Smooth muscle cell (in vitro differentiated cells): ENCODE measurements at regions not wholly inside any gene's neighbourhood (a gene's known extent, or its start where the extent isn't known, plus 50 kb on each side); places are given as distances from the start of the nearest gene placed in this dataset.

ENCODE experiments used
- DNase-seq: peaks from one replicate; lab custom pipeline; 2025; ENCODE audit not compliant: unreplicated experiment; lab: John Stamatoyannopoulos, UW
- H2AFZ ChIP-seq: fragments of 200-600 bp; sonication (generic); 2 replicates; pipeline ENCODE4 v1.6.0; 2016; ENCODE audit warnings: antibody characterized with exemption, low read depth, mild to moderate bottlenecking
- H3F3A ChIP-seq: fragments of 200-600 bp; sonication (generic); 2 replicates; pipeline ENCODE4 v1.6.0; 2017; ENCODE audit warnings: antibody characterized with exemption, low read depth
- H3K27ac ChIP-seq: fragments of 200-600 bp; sonication (generic); 2 replicates; pipeline ENCODE4 v1.5.1; 2016; ENCODE audit warnings: low read depth, mild to moderate bottlenecking
- H3K27me3 ChIP-seq: fragments of 200-600 bp; sonication (generic); 2 replicates; pipeline ENCODE4 v1.6.1; 2016; ENCODE audit warnings: low read depth, mild to moderate bottlenecking
- H3K36me3 ChIP-seq: fragments of 200-600 bp; sonication (generic); 2 replicates; pipeline ENCODE4 v1.5.1; 2016; ENCODE audit warnings: low read depth
- H3K4me1 ChIP-seq: fragments of 200-600 bp; sonication (generic); 2 replicates; pipeline ENCODE4 v1.5.1; 2016; ENCODE audit warnings: low read depth
- H3K4me2 ChIP-seq: fragments of 200-600 bp; sonication (generic); 2 replicates; pipeline ENCODE4 v1.6.0; 2016; ENCODE audit warnings: mild to moderate bottlenecking
- H3K4me3 ChIP-seq: fragments of 200-600 bp; sonication (generic); 2 replicates; pipeline ENCODE4 v1.5.1; 2016; ENCODE audit warnings: mild to moderate bottlenecking
- H3K79me2 ChIP-seq: fragments of 200-600 bp; sonication (generic); 2 replicates; pipeline ENCODE4 v1.6.0; 2016; ENCODE audit warnings: low read depth, mild to moderate bottlenecking
- H3K9ac ChIP-seq: fragments of 200-600 bp; sonication (generic); 2 replicates; pipeline ENCODE4 v1.6.0; 2016; ENCODE audit warnings: low read depth
- H3K9me3 ChIP-seq: fragments of 200-600 bp; sonication (generic); replicated peaks from 2 replicates; pipeline ENCODE4 v1.5.1; 2016; ENCODE audit warnings: low read depth
- H4K20me1 ChIP-seq: fragments of 200-600 bp; sonication (generic); 2 replicates; pipeline ENCODE4 v1.6.0; 2016; ENCODE audit warnings: low read depth
- WGBS: methylation state at CpG from one replicate; pipeline ENCODE4 v1.1.7; 2016; ENCODE audit warnings: low lambda C conversion rate; 5-methylcytosine and 5-hydroxymethylcytosine counted together
- TF ChIP-seq, protein P1 (sequence below): fragments of 200-600 bp; sonication (generic); IDR thresholded peaks from 2 replicates; pipeline ENCODE4 v1.5.1; 2017; ENCODE audit warnings: borderline replicate concordance, mild to moderate bottlenecking, antibody characterized with exemption; ENCODE audit not compliant: insufficient read depth, poor library complexity, severe bottlenecking

DNA sequence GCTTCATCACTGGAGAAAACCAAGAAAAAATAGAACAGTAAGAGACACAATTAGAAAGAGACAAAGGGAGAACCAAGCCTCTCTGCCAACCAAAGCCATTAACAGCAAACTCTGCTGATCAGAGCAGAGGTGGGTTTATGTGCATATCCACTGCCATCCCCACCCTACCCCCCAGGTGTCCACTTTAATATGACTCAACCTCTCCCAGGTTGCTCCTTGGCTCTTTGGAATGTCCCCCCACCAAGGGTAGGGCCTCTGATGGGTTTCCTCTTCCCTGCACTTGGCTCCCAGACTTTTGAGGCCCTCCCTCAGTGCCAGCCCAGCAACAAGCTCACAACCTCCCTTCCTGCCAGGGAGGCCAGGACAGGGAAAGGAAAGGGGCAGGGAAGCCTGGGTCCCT is 104.8 kb downstream of the DMRTA2 start:
- Histone ChIP-seq H4K20me1 (no peaks in the 10 kb centered on the region), H3K36me3 (no peaks in the 10 kb centered on the region), H2AFZ (no peak overlapping the region), H3K4me3 (no peak overlapping the region), H3K27ac (no peak overlapping the region), H3K9me3 (no peaks in the 10 kb centered on the region), H3K27me3 (no peaks in the 10 kb centered on the region), H3K9ac (no peak overlapping the region), H3K4me2 (no peak overlapping the region), H3F3A (no peaks in the 10 kb centered on the region), H3K4me1 (no peaks in the 10 kb centered on the region), H3K79me2 (no peaks in the 10 kb centered on the region)
- DNase-seq = no peak
- TF ChIP-seq, protein P1, sequence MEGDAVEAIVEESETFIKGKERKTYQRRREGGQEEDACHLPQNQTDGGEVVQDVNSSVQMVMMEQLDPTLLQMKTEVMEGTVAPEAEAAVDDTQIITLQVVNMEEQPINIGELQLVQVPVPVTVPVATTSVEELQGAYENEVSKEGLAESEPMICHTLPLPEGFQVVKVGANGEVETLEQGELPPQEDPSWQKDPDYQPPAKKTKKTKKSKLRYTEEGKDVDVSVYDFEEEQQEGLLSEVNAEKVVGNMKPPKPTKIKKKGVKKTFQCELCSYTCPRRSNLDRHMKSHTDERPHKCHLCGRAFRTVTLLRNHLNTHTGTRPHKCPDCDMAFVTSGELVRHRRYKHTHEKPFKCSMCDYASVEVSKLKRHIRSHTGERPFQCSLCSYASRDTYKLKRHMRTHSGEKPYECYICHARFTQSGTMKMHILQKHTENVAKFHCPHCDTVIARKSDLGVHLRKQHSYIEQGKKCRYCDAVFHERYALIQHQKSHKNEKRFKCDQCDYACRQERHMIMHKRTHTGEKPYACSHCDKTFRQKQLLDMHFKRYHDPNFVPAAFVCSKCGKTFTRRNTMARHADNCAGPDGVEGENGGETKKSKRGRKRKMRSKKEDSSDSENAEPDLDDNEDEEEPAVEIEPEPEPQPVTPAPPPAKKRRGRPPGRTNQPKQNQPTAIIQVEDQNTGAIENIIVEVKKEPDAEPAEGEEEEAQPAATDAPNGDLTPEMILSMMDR = no peak

DNA sequence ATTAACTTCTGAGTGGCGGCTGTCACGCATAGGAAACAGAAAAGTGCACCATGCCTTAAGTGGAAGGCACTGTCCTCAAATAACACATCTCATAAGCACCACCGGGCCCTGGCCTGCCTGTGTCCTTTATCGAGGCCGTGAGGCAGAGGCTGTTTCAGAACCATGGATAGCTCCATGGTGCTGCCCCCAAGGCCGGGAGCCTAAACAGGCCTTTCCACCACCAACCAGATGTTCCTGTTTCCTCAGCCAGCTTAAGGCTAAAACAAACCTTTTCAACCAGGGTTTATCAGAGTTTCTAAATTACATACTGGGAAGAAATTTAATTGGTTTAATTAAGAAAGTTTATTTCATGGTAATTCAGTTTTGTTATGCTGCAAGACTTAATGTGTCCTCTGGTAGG is 114.4 kb downstream of the DMRTA2 start:
- H4K20me1 ChIP-seq = no peaks in the 10 kb centered on the region
- no peaks in the 10 kb centered on the region for H3K27me3 ChIP-seq
- H3K4me3 ChIP-seq = no peak overlapping the region
- no peak overlapping the region for H3K4me2 ChIP-seq
- TF ChIP-seq, protein P1 = no peak
- no peak for DNase-seq
- H3F3A ChIP-seq = no peaks in the 10 kb centered on the region
- no peaks in the 10 kb centered on the region for H3K9me3 ChIP-seq
- H2AFZ ChIP-seq = no peak overlapping the region
- no peak overlapping the region for H3K9ac ChIP-seq
- no peak overlapping the region for H3K27ac ChIP-seq
- H3K36me3 ChIP-seq = no peaks in the 10 kb centered on the region
- 50% methylated on average over 6 of the region's 6 CpGs for WGBS
- no peaks in the 10 kb centered on the region for H3K4me1 ChIP-seq
- no peaks in the 10 kb centered on the region for H3K79me2 ChIP-seq

DNA sequence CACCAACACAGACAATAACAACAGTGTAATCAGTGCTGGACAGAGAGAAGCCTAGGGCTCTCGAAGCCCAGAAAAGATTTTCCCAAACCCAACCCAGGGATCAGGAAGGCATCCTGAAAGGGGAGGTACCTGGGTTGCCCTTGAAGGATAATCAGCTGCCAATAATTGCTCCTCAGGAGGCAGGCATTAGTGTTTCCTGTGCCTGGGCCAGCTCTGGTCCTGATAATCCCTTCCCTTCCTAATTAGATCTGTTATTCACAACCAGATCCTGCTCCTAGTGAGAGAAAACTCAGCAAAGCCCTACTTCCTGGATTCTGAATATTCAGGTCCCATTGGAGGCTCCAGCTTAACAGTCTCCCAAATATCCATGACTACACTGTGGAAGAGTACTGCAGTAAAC is 117.4 kb downstream of the DMRTA2 start:
- H4K20me1 ChIP-seq = no peaks in the 10 kb centered on the region
- WGBS = 67% methylated on average over 1 of the region's 1 CpG
- DNase-seq = no peak
- no peak overlapping the region for H3K4me3 ChIP-seq
- no peak overlapping the region for H3K4me2 ChIP-seq
- H3K36me3 ChIP-seq = no peaks in the 10 kb centered on the region
- no peak overlapping the region for H2AFZ ChIP-seq
- H3F3A ChIP-seq = no peaks in the 10 kb centered on the region
- no peaks in the 10 kb centered on the region for H3K79me2 ChIP-seq
- no peak overlapping the region for H3K27ac ChIP-seq
- H3K9ac ChIP-seq = no peak overlapping the region
- no peaks in the 10 kb centered on the region for H3K9me3 ChIP-seq
- TF ChIP-seq, protein P1 = no peak
- no peaks in the 10 kb centered on the region for H3K4me1 ChIP-seq
- no peaks in the 10 kb centered on the region for H3K27me3 ChIP-seq

DNA sequence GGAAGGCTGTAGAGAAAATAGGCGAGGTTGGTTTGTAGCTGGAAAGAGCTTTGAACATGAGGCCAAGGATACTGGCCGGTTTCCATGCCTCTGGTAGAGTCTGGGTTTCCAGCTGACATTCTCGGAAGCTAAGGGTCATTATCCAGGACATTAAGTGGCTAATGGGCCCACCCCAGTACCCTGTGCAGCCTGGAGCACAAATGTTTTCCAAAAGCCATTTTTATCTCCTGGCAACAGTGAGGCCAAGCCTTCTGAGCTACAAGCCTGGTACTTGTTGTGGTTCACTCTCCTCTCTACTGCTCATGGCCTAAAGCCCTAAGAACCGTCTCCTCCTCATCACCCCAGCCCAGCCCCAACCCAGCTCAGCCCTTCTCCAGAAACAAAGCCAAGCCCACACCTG is 122.9 kb downstream of the DMRTA2 start:
- Histone ChIP-seq H3K27me3 (no peaks in the 10 kb centered on the region), H3K4me1 (no peaks in the 10 kb centered on the region), H3K9ac (no peak overlapping the region), H2AFZ (no peak overlapping the region), H3K36me3 (no peaks in the 10 kb centered on the region), H4K20me1 (no peaks in the 10 kb centered on the region), H3K9me3 (no peaks in the 10 kb centered on the region), H3K4me3 (no peak overlapping the region), H3K4me2 (no peak overlapping the region), H3F3A (no peaks in the 10 kb centered on the region), H3K79me2 (no peaks in the 10 kb centered on the region), H3K27ac (no peak overlapping the region)
- DNase-seq = no peak
- TF ChIP-seq, protein P1 = no peak
- WGBS = 64% methylated on average over 4 of the region's 4 CpGs
